ENCODE measurements at regions not wholly inside any gene's neighbourhood (a gene's known extent, or its start where the extent isn't known, plus 50 kb on each side); places are given as distances from the start of the nearest gene placed in this dataset.

DNA sequence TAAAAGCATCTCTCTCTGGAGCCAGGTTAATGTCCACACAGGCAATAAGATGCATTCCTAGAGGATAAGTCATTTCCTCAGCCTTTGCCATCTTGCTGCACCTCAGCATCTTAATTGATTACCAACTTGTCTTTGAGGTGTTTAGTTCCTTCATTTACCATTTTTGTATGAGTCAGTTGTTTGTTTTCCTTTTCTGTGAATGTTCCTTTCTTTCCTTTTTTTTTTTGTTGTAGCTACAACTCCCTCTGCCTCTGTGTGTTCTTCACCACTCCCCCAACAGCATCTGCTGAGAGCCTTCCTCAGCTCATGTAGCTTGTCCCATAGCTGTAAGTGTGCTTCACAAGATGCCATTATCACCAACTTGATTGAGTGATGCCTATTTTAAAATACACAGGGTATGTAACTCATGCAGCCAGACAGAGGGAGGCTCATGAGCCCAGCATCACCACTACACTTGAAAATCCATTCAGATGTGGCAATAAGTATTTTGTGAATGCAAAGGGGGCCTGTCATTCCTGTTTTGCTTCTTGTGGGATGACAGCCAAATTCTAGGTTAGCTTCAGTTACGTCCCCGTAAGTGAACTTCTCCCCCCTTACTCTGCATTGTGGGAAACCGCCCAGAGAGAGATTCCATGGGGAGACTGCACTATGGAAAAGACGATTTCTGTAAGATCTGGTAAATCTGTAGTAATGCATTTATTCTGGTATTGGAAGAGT lies 315.9 kb upstream of the ZEB2 start:
- no peak for DNase-seq

DNA sequence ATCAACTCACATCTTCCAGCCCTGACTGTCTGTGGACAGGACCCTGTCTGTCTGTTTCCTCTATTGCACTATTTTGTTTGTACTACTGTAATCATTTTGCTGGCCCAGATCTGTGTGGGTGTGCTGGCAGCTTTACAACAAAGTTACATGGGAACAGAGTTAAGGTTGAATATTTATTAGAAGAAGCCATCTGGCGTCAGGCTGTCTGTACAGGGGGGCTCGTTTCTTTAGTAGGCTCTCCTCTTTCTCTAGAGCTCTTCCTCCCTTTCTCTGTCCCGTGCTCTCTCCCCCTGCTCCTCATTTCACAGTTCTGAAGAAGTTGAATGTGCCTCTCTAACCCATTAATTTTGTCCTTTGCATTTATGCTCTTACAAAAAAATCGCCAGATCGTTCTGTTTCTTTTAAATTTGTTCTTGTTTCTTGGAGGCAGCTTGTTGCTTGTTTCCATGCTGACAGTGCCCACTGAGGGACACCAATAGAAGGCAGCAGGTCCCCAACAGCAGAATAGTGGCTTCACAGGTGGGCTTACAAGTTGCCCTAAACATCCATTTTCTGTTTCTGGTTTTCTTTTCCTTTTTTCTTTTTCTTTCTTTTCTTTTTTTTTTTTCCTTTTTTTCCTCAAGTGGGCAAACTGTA lies 315.2 kb upstream of the ZEB2 start:
- DNase-seq = peak; percentile 27

DNA sequence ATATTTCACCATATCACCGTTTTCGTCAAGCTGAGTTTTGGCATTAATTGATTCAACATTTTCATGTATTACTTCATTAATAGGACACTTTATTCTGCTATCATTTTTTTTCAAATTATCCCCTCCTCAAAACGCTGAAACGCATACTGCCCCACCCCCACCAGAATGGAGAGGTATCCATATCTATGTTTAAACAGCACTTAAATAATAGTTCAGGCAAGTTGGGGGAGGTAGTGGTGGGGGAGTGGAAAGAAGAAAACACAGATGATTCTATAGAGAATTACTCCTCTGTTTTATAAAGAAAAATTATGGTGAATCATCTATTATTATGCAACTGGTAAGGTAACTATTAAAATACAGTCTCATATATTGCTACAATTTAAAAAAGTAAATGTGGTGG lies 314.4 kb upstream of the ZEB2 start:
- DNase-seq = no peak

- no peak for DNase-seq
Observed at GRCh38 chr2:144833075-144833637, 313.2 kb upstream of the ZEB2 start.

GRCh38 chr2:144832048-144832447 lies 312.1 kb upstream of the ZEB2 start:
- no peak for DNase-seq

GRCh38 chr2:144830543-144830942 lies 310.6 kb upstream of the ZEB2 start:
- no peak for DNase-seq

DNA sequence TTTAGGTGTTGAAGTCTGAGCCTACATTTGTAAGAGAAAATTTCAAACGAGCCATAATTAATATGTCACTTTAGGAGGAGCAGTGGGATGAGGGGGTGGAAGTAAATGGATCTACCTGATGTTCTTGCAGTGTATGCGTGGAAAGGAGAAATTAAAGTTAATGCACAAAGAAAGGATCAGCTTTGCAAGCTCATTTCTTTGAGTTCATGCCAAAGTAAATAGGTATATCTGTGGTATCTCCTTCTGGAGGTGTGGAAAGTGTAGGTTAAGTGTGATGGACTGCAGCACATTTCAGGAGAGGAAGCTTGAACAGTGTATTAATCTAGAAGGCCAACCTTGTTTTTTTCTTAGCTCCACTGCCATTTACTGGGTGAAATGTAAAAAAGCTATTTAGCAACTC lies 307.5 kb upstream of the ZEB2 start:
- no peak for DNase-seq

DNA sequence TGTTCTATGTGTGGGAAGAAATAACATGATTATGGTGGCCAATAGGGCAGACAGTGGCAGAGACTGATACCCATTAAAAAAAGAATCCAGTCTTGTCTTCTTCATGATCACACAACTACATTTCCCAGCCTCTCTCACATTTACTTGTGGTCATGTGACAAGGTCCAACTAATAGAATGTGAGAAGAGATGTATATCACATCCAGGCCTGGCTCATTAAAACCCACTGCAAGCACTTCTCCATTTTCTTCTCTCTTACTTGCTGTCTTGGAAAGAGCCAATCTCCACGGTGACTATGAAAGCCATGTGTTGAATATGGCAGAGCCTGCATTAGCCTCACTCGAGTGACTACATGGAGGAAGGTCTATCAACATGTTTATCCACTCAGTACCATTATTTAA lies 306.2 kb upstream of the ZEB2 start:
- DNase-seq = no peak

DNA sequence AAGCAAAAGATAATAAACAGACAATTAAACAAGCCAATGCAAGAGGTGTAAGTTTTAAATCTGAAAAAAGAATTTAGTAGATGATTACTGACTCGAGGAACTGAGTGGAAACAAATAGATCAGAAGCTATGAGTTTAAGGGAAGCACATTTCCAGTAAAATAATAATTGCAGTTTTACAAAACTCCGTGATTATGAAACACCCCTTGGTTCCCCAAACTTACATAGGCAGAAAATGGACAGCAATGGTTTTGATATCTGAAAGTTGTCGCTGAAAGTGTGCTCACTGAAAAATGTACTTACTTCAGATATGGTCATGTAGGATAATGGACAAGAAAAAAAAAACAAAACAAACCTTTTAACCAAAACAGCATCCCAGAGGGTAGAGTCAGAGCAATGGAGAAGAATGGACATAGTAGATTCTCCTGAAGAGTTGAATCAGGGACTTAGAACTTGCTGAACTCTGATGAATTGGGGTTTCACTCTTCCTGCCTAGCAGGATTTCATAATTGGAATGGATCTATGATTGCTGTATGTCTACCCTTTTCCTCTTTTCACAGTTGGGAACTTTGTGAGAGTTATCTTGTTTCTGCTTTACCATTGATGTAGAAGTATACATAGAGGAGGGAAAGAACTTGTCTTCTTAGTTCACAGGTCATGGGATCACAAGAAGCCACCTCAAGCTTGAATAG lies 305.6 kb upstream of the ZEB2 start:
- no peak for DNase-seq

- no peak for DNase-seq
Observed at GRCh38 chr2:144824306-144825080, 304.6 kb upstream of the ZEB2 start.

DNA sequence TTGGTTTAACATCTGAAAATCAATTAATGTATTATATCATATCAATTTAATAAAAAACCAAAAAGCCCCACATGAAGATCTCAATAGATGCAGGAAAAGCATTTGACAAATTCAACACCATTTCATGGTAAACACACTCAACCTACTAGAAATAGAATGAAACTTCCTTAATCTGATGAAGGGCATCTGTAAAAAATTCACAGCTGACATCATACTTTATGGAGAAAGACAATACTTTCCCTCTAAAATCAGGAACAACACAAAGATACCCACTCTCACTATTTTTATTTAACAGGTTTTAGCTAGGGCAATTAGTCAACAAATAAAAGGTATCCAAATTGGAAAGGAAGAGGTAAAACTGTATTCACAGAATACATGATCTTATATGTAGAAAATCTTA lies 303.0 kb upstream of the ZEB2 start:
- DNase-seq = no peak

DNA sequence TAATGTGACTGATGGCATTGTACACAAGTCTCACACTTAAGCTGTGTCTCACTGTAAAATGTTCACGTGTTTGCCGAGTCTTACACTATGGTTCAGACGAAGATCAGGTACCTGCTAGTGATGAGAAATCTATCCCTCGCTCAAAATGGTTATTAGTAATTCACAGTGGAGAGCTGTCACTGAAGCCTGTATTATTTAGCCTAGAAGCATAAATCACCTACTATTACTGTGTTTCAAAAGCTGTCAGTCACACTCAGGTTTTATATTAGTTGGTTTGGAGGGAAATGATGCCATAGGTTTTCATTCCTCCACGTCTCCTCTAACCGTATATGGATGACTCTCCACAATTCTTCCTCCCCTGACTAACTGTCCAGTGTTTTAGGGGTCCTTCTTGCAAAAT lies 292.4 kb upstream of the ZEB2 start:
- DNase-seq = no peak

GRCh38 chr2:144801766-144802165 lies 281.8 kb upstream of the ZEB2 start:
- DNase-seq = no peak

GRCh38 chr2:144801325-144801724 lies 281.4 kb upstream of the ZEB2 start:
- DNase-seq = no peak

DNA sequence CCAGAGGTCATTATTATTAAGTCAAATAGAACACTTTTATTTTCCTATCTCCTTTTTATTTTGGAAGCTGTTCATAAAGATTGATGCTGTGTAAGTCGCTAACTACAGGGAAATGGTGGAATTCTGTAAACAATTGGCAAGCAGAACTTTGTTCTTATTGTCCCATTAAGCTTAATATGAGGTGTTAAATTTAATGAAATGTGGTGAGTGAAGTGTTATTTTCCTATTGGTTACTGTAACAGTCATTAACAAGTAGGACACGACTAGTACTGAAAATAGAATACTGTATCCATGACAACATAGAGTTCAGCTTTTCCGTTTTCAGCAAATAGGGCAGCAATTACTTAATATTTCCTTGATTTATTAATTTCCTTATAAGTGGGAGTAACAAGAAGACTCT lies 279.1 kb upstream of the ZEB2 start:
- DNase-seq = no peak

DNA sequence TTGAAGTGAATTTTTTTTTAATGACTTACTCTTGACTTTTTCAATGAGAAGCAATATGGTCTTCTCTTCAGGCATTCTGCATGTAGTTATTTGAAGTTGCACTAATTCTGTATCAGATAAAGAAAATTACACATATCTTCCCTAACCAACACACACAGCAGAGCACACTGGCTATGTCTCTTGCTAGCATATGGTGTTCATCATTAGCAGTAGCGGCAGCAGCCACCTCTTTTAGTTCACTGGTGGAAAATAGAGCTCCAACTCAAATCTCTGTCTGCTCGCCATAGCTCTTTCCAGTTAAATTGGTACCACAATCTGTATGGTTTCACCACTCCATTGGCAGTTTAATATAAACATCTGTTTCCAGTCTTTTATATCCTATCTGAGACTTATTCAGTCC lies 278.1 kb upstream of the ZEB2 start:
- DNase-seq = no peak

- no peak for DNase-seq
Observed at GRCh38 chr2:144796936-144797335, 277.0 kb upstream of the ZEB2 start.

DNA sequence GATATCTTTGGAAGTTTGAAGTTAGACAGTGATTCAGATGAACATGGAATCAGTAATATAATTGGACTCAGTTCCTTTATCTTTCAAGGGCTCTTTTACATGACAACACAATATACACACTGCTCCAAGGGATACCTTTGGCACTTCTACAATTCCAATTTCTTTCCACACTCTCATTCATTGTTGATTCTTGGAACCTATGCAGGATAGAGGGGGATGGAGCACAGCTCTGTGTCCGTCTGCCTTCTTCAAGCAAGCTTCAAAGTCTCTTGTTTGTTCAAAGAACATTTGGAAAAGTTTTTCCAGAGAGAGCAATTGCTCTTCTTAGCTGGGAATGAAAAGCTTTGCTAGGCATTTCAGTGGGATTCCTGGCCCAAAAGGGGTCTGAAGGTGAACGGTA lies 276.2 kb upstream of the ZEB2 start:
- DNase-seq = no peak

DNA sequence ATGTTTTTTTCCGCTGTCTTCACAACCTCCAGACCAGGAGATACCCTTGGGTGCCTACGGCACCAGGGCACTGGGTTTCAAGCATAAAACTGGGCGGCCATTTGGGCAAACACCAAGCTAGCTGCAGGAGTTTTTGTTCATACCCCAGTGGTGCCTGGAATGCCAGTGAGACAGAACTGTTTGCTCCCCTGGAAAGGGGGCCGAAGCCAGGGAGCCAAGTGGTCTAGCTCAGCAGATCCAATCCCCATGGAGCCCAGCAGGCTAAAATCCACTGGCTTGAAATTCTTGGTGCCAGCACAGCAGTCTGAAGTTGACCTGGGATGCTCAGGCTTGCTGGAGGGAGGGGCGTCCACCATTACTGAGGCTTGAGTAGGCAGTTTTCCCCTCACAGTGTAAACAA lies 265.3 kb upstream of the ZEB2 start:
- DNase-seq = no peak

GRCh38 chr2:144780983-144781382 lies 261.1 kb upstream of the ZEB2 start:
- no peak for DNase-seq

DNA sequence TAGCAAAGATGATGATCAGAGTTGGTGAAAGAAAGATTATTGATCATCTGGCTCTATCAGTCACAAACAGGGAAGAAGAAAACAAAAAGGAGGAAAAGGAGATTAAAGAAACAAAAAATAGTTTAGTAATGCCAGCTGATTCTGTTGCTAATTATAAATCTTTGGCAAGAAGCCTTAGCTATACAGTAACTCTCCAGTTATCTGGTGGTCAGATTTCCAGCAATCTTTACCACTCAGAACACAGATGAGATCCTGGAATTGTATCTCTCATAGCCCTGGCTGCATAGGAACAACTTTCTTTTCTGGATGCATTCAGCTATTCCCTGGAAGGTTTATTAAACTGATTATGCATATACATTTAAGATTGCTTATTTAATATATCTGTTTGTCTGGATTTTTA lies 256.8 kb upstream of the ZEB2 start:
- DNase-seq = no peak

DNA sequence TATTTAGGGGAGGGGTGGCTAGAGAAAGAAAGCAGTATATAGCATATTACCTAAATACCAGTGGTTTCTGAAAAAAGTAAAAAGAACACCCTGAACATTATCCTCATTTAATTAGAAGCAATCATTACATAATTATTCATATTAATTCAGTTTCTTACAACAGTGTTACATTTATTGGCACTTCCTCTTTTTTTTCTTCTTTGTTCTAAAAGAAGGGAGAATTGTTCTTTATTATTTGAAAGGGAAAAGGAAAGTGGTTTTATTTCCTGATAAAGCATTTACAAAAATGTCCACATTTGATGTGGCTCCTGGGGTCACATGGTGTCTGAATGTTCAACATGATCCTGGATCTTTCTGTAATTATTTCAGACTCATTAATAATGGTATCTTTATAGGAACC lies 254.9 kb upstream of the ZEB2 start:
- DNase-seq = no peak

DNA sequence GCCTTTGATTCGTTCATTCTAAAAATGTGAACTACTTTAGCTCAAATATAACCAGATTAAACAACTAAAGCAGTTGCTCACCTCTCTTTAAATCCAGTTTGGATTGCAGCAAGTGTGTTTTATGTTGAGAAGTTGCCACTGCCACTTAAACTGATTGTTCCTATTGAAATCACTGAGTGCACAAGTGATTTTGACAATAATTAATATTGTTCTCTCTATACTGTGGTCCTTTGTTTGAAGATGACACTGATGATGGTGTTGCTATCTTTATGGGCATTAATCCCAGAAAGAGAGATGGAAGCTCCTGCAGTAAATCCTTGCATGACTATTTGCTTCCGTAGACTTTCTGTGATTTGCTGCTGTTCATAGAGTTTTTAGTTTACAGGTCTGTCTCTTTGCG lies 251.4 kb upstream of the ZEB2 start:
- DNase-seq = no peak

Measured in skin of body (tissue), 1 donor.